Trophoblast cell (in vitro differentiated cells and primary cell): ENCODE measurements at regions not wholly inside any gene's neighbourhood (a gene's known extent, or its start where the extent isn't known, plus 50 kb on each side); places are given as distances from the start of the nearest gene placed in this dataset.
A peak's percentile ranks its signal among the peaks of the same experiment; 100 is the strongest.
"Not testable (repeated sequence)": the region's sequence is repeated elsewhere in the genome, so short reads cannot be mapped to it uniquely, and the experiment has no call there.

Source experiments
- DNase-seq, 2 donors: peaks; one replicate each; pipeline ENCODE4 v3.0.0-alpha.2; 2016
- H2AFZ ChIP-seq: 2 replicates; pipeline ENCODE4 v1.6.1; 2013; ENCODE audit warnings: low read length, moderate library complexity, mild to moderate bottlenecking; ENCODE audit not compliant: insufficient read depth, poor library complexity
- H2AK5ac ChIP-seq: 2 replicates; pipeline ENCODE4 v1.6.1; 2013; ENCODE audit warnings: mild to moderate bottlenecking, low read length
- H2BK120ac ChIP-seq: 2 replicates; pipeline ENCODE4 v1.6.1; 2013; ENCODE audit warnings: low read length, mild to moderate bottlenecking, moderate library complexity; ENCODE audit not compliant: insufficient read depth, poor library complexity
- H2BK12ac ChIP-seq: 2 replicates; pipeline ENCODE4 v1.6.1; 2013; ENCODE audit warnings: mild to moderate bottlenecking, low read length, moderate library complexity
- H2BK5ac ChIP-seq: 2 replicates; pipeline ENCODE4 v1.6.1; 2013; ENCODE audit warnings: low read length, low read depth, moderate library complexity, mild to moderate bottlenecking; ENCODE audit not compliant: poor library complexity
- H3K14ac ChIP-seq: 2 replicates; pipeline ENCODE4 v1.6.1; 2013; ENCODE audit warnings: mild to moderate bottlenecking, low read length
- H3K18ac ChIP-seq: 2 replicates; pipeline ENCODE4 v1.6.1; 2013; ENCODE audit warnings: mild to moderate bottlenecking, low read length
- H3K23ac ChIP-seq: 2 replicates; pipeline ENCODE4 v1.6.1; 2013; ENCODE audit warnings: low read length
- H3K27ac ChIP-seq: 2 replicates; pipeline ENCODE4 v1.5.1; 2013; ENCODE audit warnings: low read depth, mild to moderate bottlenecking, inconsistent platforms, low read length, moderate library complexity
- H3K27me3 ChIP-seq: 2 replicates; pipeline ENCODE4 v1.6.1; 2013; ENCODE audit warnings: inconsistent platforms, mild to moderate bottlenecking, low read length, moderate library complexity; ENCODE audit not compliant: insufficient read depth
- H3K36me3 ChIP-seq, 2 experiments: 1 replicate in 1 of 2; 2 replicates in 1 of 2; pipeline ENCODE4 v1.6.1; 2013; ENCODE audit warnings: low read length in 2 of 2, mild to moderate bottlenecking in 2 of 2, moderate library complexity in 1 of 2; ENCODE audit not compliant: insufficient read depth in 2 of 2, control insufficient read depth in 1 of 2
- H3K4ac ChIP-seq: 2 replicates; pipeline ENCODE4 v1.6.1; 2013; ENCODE audit warnings: low read depth, mild to moderate bottlenecking, low read length, moderate library complexity
- H3K4me1 ChIP-seq, 2 experiments: 1 replicate in 1 of 2; 2 replicates in 1 of 2; pipeline ENCODE4 v1.6.1; 2013; ENCODE audit warnings: low read length in 2 of 2, mild to moderate bottlenecking in 2 of 2, moderate library complexity in 1 of 2; ENCODE audit not compliant: insufficient read depth in 2 of 2, control insufficient read depth in 1 of 2
- H3K4me2 ChIP-seq: 2 replicates; pipeline ENCODE4 v1.6.1; 2013; ENCODE audit warnings: inconsistent platforms, mild to moderate bottlenecking, low read length, moderate library complexity
- H3K4me3 ChIP-seq: 2 replicates; pipeline ENCODE4 v1.5.1; 2013; ENCODE audit warnings: mild to moderate bottlenecking, low read depth, low read length, inconsistent platforms
- H3K79me1 ChIP-seq: one replicate; pipeline ENCODE4 v1.6.1; 2013; ENCODE audit warnings: low read length
- H3K79me2 ChIP-seq: 2 replicates; pipeline ENCODE4 v1.6.1; 2013; ENCODE audit warnings: low read length, mild to moderate bottlenecking; ENCODE audit not compliant: control insufficient read depth, insufficient read depth, poor library complexity
- H3K9ac ChIP-seq: 2 replicates; pipeline ENCODE4 v1.6.1; 2013; ENCODE audit warnings: mild to moderate bottlenecking, low read length
- H3K9me3 ChIP-seq: 2 replicates; pipeline ENCODE4 v1.6.1; 2013; ENCODE audit warnings: low read depth, mild to moderate bottlenecking, control low read depth, inconsistent platforms, low read length; ENCODE audit not compliant: insufficient read depth
- H4K12ac ChIP-seq: 2 replicates; pipeline ENCODE4 v1.6.1; 2013; ENCODE audit warnings: low read depth, mild to moderate bottlenecking, low read length, moderate library complexity
- H4K8ac ChIP-seq: 2 replicates; pipeline ENCODE4 v1.6.1; 2013; ENCODE audit warnings: low read depth, mild to moderate bottlenecking, low read length, moderate library complexity
- H4K91ac ChIP-seq: one replicate; pipeline ENCODE4 v1.6.1; 2013; ENCODE audit warnings: low read depth, mild to moderate bottlenecking, low read length, moderate library complexity
- WGBS: extraction: QIAGEN DNeasy Blood & Tissue Kit; methylation state at CpG from one replicate; pipeline ENCODE4 v1.1.7; 2013; ENCODE audit warnings: missing lambda C conversion rate; ENCODE audit not compliant: insufficient read length, insufficient coverage; ENCODE audit errors: extremely low coverage; 5-methylcytosine and 5-hydroxymethylcytosine counted together

- H3K4ac ChIP-seq: no peak overlapping the region
- no peak overlapping the region for H2BK120ac ChIP-seq
- H3K79me2 ChIP-seq: no peaks in the 10 kb centered on the region
- no peak overlapping the region for H3K23ac ChIP-seq
- DNase-seq: no peak
- no peak overlapping the region for H3K27ac ChIP-seq
- H4K12ac ChIP-seq: no peak overlapping the region
- no peak overlapping the region for H4K91ac ChIP-seq
- no peak overlapping the region for H2BK5ac ChIP-seq
- H4K8ac ChIP-seq: no peak overlapping the region
- no peak overlapping the region for H3K4me3 ChIP-seq
- H3K4me1 ChIP-seq: no peaks in the 10 kb centered on the region
- WGBS: no CpG with 5 or more reads among the region's 2 CpGs
- H3K18ac ChIP-seq: no peak overlapping the region
- H3K4me2 ChIP-seq: no peak overlapping the region
- H2AK5ac ChIP-seq: no peak overlapping the region
- H3K14ac ChIP-seq: no peak overlapping the region
- no peaks in the 10 kb centered on the region for H3K79me1 ChIP-seq
- H3K36me3 ChIP-seq: no peaks in the 10 kb centered on the region
- no peak overlapping the region for H2AFZ ChIP-seq
- H2BK12ac ChIP-seq: no peak overlapping the region
- H3K27me3 ChIP-seq: no peaks in the 10 kb centered on the region
- H3K9me3 ChIP-seq: no peaks in the 10 kb centered on the region
- H3K9ac ChIP-seq: no peak overlapping the region
Measured at GRCh38 chr6:112478036-112478435, 130.9 kb downstream of the RFPL4B start.

DNA sequence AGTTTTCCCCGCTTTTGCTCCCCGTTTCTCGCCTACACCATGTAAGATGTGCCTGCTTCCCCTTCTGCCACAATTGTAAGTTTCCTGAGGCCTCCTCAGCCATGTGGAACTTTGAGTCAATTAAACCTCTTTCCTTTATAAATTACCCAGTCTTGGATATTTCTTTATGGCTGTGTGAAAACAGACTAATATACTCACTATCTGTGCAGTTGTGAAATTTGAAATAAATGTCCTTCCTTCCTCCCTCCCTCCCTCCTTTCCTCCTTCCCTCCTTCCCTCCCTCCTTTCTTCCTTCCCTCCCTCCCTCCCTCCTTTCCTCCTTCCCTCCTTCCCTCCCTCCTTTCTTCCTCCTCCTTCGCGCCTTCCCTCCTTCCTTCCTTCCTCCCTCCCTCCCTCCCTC lies 132.8 kb downstream of the RFPL4B start:
- H3K79me1 ChIP-seq, H2AFZ ChIP-seq, H3K27me3 ChIP-seq, H2BK120ac ChIP-seq, H3K9ac ChIP-seq, H4K91ac ChIP-seq, H2AK5ac ChIP-seq, H3K18ac ChIP-seq, H3K4me3 ChIP-seq, H3K4me2 ChIP-seq, H3K36me3 ChIP-seq, H3K14ac ChIP-seq, H3K27ac ChIP-seq, DNase-seq, H3K4me1 ChIP-seq, H4K12ac ChIP-seq, H3K79me2 ChIP-seq, H4K8ac ChIP-seq, H3K4ac ChIP-seq, H2BK12ac ChIP-seq, H3K9me3 ChIP-seq, H2BK5ac ChIP-seq, H3K23ac ChIP-seq: not testable (repeated sequence)
- WGBS: no CpG with 5 or more reads among the region's 5 CpGs

DNA sequence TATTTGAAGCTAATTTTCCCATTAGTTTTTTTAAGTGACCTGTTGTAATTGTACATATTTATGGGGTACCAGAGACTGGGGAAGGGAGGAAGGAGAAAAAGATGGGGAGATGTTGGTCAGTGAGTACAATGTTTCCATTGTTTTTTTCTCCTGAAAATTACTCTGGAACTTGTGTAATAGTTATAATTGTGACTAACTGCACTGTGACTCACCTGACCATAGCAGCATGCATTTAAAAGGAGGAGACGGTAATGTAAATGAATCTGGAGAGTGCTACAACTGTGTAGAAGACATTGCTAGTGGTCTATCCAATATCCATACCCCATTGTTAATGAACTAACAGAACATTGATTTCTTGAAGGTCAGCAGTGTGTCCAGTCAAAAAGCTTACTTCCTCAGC lies 133.4 kb downstream of the RFPL4B start:
- Histone ChIP-seq H3K4me3 (no peak overlapping the region), H3K18ac (no peak overlapping the region), H3K23ac (no peak overlapping the region), H3K9ac (no peak overlapping the region), H3K4ac (no peak overlapping the region), H3K79me2 (no peaks in the 10 kb centered on the region), H2AK5ac (no peak overlapping the region), H2BK120ac (no peak overlapping the region), H3K4me2 (no peak overlapping the region), H3K9me3 (no peaks in the 10 kb centered on the region), H2BK5ac (no peak overlapping the region), H3K4me1 (no peaks in the 10 kb centered on the region), H2AFZ (no peak overlapping the region), H3K36me3 (no peaks in the 10 kb centered on the region), H3K79me1 (no peaks in the 10 kb centered on the region), H4K12ac (no peak overlapping the region), H4K8ac (no peak overlapping the region), H3K14ac (no peak overlapping the region), H2BK12ac (no peak overlapping the region), H4K91ac (no peak overlapping the region), H3K27ac (no peak overlapping the region), H3K27me3 (no peaks in the 10 kb centered on the region)
- peak in 1 of 2 donors; percentile 52 for DNase-seq
- no CpG with 5 or more reads among the region's 1 CpG for WGBS

DNA sequence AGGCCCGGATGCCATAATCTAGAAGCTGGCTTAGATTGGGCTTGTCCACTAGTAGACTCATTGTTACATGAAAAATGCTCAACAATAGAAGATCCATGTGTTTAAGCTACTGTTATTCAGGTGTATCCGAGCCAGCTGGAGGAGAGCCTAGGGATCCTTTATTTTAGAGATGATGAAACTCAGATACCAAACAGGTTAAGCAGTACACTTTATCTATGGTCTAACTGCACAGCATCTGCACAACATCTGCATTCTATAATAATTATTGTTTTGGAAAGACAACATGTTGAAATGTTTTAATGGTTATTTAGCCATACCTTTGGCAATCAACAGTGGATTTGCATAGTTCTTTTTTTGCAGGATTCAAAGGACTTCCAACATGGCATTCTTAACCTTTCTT lies 134.1 kb downstream of the RFPL4B start:
- Histone ChIP-seq H2BK120ac (no peak overlapping the region), H3K23ac (no peak overlapping the region), H3K79me2 (no peaks in the 10 kb centered on the region), H3K4me2 (no peak overlapping the region), H3K14ac (no peak overlapping the region), H3K4ac (no peak overlapping the region), H3K27ac (no peak overlapping the region), H2AK5ac (no peak overlapping the region), H4K12ac (no peak overlapping the region), H3K4me1 (no peaks in the 10 kb centered on the region), H2BK5ac (no peak overlapping the region), H3K9me3 (no peaks in the 10 kb centered on the region), H3K18ac (no peak overlapping the region), H2BK12ac (no peak overlapping the region), H2AFZ (no peak overlapping the region), H3K4me3 (no peak overlapping the region), H3K36me3 (no peaks in the 10 kb centered on the region), H3K27me3 (no peaks in the 10 kb centered on the region), H4K91ac (no peak overlapping the region), H3K9ac (no peak overlapping the region), H4K8ac (no peak overlapping the region), H3K79me1 (no peaks in the 10 kb centered on the region)
- WGBS: no CpG with 5 or more reads among the region's 2 CpGs
- peak in 1 of 2 donors; percentile 57 for DNase-seq
